ENCODE measurements at regions not wholly inside any gene's neighbourhood (a gene's known extent, or its start where the extent isn't known, plus 50 kb on each side); places are given as distances from the start of the nearest gene placed in this dataset.

- FAIRE-seq, result no peak
- intact Hi-C loops (cut with micrococcal nuclease; ENCODE audit: unreplicated experiment), result loop anchor here (10.0 kb wide), 1 partner anchor 363 kb away; no protein-coding TSS in a partner anchor
These were observed 609.1 kb downstream of the PTPRC start for GRCh38 chr1:199247891-199248290.

More at GRCh38 chr1:199247891-199248290, 609.1 kb downstream of the PTPRC start:
- in situ Hi-C loops (cut with MboI), result loop anchor here (10.0 kb wide), 1 partner anchor 473 kb away; no protein-coding TSS in a partner anchor
- ChIA-PET RAD21 (ENCODE audit: unreplicated experiment) (interaction anchor here (0.9 kb wide), 1 partner anchor 96 kb away, joined by 3 read pairs; no protein-coding TSS in a partner anchor), SMC1A (ENCODE audit: uncharacterized antibody, unreplicated experiment) (interaction anchor here (0.8 to 3.3 kb wide), 10 partner anchors 9 to 483 kb away, joined by 3 to 12 read pairs (median 3); no protein-coding TSS in a partner anchor), POLR2A (no interaction called here), CTCF (interaction anchor here (1.1 to 1.7 kb wide), 4 partner anchors 16 to 477 kb away, joined by 3 to 4 read pairs (median 4); no protein-coding TSS in a partner anchor)
- Histone ChIP-seq H3K4me3 (no peak overlapping the region), H3K4me1 (ENCODE audit: control insufficient read depth, insufficient read depth, low read length) (peaks cover 4% of the 10 kb centered on the region; the same call in 1 of the 2 replicates), H3K79me2 (ENCODE audit: control insufficient read depth, insufficient read depth, low read length) (no peaks in the 10 kb centered on the region), H3K9ac (ENCODE audit: control insufficient read depth, insufficient read depth, low read length) (no peak overlapping the region), H3K27ac (ENCODE audit: control insufficient read depth, insufficient read depth) (no peak overlapping the region), H3K36me3 (ENCODE audit: control insufficient read depth in 2 of 2, insufficient read depth in 2 of 2, low read length in 1 of 2) (no peaks in the 10 kb centered on the region), H3K27me3 (replicated peaks in 1 of 2; ENCODE audit: control insufficient read depth in 2 of 2, insufficient read depth in 2 of 2, low read length in 1 of 2) (no peaks in the 10 kb centered on the region), H3K9me3 (replicated peaks; ENCODE audit: control insufficient read depth, insufficient read depth, low read length) (no peaks in the 10 kb centered on the region; the same call in 2 of the 3 replicates), H2AFZ (ENCODE audit: control insufficient read depth, low read depth, low read length) (no peak overlapping the region), H4K20me1 (ENCODE audit: control insufficient read depth, insufficient read depth) (no peaks in the 10 kb centered on the region), H3K4me2 (ENCODE audit: control insufficient read depth, insufficient read depth) (no peak overlapping the region)
- DNase-seq (ENCODE audit: low read depth, low spot score) (no peak), ATAC-seq (no peak)
- TF ChIP-seq KDM1A (IDR thresholded peaks at IDR 0.05; ENCODE audit: borderline replicate concordance) (no peak), MEF2A (IDR thresholded peaks at IDR 0.05; ENCODE audit: insufficient read depth, low read depth, low read length) (no peak), KAT2A (conservative IDR thresholded peaks at IDR 0.05; ENCODE audit: control insufficient read depth, low read depth, low read length) (no peak), CREM (IDR thresholded peaks at IDR 0.05; ENCODE audit: low read depth) (no peak), RFX5 (IDR thresholded peaks at IDR 0.05; ENCODE audit: low read depth, low read length) (no peak), ZBTB40 (IDR thresholded peaks at IDR 0.05; ENCODE audit: borderline replicate concordance) (no peak), HCFC1 (IDR thresholded peaks at IDR 0.05; ENCODE audit: low read length) (no peak), CUX1 (IDR thresholded peaks at IDR 0.05; ENCODE audit: insufficient replicate concordance, low read depth, low read length) (no peak), IRF5 (IDR thresholded peaks at IDR 0.05; ENCODE audit: borderline replicate concordance) (no peak), KLF5 (IDR thresholded peaks at IDR 0.05; ENCODE audit: partially characterized antibody) (no peak), SIN3A (IDR thresholded peaks at IDR 0.05; ENCODE audit: low read depth, low read length) (no peak)
- BruUV-seq (replicated peaks), result no TSS peak
